ENCODE measurements at regions not wholly inside any gene's neighbourhood (a gene's known extent, or its start where the extent isn't known, plus 50 kb on each side); places are given as distances from the start of the nearest gene placed in this dataset.

DNA sequence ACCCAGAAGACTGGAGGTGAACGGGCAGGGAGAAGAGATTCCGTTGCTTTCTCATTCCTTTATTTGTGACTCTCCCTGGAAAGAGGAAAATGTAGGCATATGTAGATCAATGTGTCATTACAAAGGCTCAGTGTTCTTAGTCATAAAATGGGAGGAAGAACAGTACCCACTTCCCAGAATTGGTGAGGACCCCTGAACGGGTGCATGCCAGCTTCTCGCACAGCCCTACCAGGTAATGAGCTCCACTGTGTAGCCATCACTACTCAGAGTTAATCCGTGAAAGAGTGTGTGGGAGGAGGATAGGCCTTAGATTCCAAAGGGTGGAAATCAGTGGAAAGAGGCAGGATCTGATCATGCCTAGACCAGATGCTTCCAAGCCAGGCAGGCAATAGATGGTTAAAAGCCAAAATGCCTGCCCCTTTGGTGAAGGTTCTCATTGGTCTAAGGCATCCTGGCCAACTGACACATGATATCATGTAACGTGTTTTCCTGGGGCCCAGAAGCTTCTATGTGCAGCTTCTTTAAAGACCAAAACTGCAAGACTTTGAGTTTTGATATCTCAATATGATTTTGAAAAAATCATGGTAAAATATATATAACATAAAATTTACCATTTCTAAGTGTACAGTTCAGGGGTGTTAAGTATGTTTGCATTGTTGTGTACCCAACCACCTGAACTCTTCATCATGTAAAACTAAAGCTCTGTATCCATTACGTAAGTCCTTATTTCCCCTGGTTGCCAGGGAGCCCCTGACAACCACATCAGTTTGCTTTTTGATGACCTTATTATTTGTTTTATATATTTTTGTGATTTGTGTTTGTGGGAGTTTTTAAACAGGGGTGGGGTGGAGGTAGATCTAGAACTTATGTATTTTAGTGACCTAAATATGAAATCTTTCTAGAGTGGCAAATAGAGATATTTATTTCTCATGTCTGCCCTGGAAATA is 402.2 kb upstream of the CFAP20DC start:
- DNase-seq (ENCODE audit: insufficient read length, low spot score) (no peak), FAIRE-seq (no peak)
- TF ChIP-seq, protein P1, sequence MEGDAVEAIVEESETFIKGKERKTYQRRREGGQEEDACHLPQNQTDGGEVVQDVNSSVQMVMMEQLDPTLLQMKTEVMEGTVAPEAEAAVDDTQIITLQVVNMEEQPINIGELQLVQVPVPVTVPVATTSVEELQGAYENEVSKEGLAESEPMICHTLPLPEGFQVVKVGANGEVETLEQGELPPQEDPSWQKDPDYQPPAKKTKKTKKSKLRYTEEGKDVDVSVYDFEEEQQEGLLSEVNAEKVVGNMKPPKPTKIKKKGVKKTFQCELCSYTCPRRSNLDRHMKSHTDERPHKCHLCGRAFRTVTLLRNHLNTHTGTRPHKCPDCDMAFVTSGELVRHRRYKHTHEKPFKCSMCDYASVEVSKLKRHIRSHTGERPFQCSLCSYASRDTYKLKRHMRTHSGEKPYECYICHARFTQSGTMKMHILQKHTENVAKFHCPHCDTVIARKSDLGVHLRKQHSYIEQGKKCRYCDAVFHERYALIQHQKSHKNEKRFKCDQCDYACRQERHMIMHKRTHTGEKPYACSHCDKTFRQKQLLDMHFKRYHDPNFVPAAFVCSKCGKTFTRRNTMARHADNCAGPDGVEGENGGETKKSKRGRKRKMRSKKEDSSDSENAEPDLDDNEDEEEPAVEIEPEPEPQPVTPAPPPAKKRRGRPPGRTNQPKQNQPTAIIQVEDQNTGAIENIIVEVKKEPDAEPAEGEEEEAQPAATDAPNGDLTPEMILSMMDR (IDR thresholded peaks at IDR 0.05; ENCODE audit: insufficient read depth, missing control alignments): no peak

DNA sequence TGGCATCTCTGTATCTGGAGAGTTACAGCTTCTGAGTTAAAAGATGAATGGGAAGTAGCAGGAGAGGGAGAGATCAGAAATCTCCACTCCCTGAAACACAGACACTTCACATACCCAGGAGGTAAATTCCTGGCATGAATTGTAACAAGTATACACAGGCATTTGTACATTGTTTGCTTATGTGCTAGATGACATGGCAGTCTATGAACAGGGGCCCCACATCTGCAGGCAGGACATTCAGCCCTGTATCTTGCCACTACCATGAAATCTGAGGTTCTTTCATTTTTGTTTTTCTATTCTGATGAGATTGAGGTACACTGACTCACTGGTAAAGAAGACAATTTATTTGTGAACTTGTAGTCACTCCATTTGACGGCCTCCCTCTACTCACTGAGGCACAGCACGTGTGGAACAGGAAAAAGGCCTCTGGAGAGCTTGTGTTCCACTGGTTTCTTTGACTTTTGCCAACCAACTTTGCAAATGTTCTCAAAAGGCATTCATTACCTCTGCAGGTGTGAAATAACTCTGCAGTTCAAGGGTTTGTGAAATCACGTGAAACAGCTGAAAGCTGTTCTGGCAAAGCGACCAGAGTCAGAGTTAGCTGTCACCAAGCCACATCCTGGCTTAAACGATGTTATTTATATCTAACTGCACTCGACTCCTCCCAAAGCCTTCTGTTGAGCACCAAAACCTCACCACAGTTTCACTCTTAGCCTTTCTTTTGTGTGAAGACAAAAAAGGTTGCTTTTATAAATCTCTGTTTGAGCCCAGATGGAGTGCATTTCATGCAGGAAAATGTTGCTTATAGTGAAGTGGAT is 401.3 kb upstream of the CFAP20DC start:
- TF ChIP-seq, protein P1 (IDR thresholded peaks at IDR 0.05; ENCODE audit: insufficient read depth, missing control alignments): no peak
- DNase-seq (ENCODE audit: insufficient read length, low spot score) (no peak), FAIRE-seq (no peak)

DNA sequence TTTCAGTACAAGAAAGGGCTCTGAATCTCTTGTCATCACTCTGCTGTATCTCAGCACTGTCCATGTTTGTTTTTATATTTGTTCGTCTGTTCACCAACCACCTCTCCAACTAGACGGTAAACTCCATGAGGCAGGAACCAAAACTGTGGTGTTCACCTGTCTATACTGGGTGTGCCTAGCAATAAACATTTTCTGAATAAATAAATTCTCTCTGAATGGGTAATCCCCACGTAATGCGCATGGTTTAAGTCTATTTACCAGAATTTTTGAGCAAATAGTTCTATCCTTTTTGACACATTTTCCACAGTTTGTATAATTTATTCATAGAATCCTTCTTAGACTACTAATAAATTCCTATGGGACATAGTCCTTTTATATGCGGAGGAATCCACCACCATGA is 400.6 kb upstream of the CFAP20DC start:
- no peak for DNase-seq (ENCODE audit: insufficient read length, low spot score)
- TF ChIP-seq, protein P1 (IDR thresholded peaks at IDR 0.05; ENCODE audit: insufficient read depth, missing control alignments): no peak
- no peak for FAIRE-seq

DNA sequence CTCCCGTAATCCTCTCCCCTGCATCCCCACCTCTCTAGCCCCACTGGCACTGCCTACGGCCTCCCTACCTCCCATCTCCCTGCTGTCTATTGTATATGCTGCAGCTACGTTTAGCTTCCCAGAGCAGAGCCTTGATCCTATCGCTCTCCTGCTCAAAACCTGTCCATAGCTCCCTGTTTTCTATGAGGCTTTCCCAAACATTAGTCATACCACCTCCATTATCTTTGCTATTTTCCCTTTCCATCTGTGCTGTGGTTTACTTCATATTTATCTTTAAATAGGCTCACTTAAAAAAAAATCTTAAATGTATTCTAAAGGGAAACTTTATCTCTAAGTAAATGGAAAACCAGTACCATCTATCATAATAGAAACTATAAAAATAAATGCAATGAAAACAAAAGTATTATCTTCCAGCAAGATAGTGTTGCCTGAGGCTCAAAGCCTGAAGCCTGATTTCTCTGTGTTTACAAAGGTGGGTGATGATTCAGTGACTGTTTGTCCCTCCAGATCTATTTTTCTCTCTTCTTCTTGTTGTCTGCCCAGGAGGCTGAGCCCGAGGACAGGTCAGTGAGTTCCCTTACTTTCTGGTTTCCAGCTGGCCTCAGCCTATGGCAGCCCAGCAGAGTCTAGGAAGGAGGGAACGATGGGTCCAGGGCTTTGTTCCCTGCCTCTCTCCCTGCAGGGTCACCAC is 397.1 kb upstream of the CFAP20DC start:
- DNase-seq (ENCODE audit: insufficient read length, low spot score): no peak
- TF ChIP-seq, protein P1 (IDR thresholded peaks at IDR 0.05; ENCODE audit: insufficient read depth, missing control alignments): no peak
- no peak for FAIRE-seq

DNA sequence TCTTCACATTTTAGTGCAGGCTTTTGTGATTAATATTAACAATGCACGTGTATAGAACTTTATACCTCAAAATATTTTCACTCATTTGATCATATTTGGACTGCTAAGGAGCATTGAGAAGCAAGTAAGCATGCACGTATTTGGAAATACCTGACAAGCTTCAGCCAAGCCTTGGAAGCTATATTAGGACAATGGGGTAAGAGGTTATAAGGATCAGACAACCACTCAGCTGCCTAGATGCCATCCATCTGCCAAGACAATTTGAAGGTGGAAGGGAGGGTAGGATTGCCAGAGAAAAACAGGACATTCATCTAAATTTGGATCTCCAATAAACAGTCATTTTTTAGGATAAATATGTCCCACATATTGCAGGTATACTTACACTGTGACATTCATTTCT is 394.9 kb upstream of the CFAP20DC start:
- no peak for FAIRE-seq
- TF ChIP-seq, protein P1 (IDR thresholded peaks at IDR 0.05; ENCODE audit: insufficient read depth, missing control alignments): no peak
- DNase-seq (ENCODE audit: insufficient read length, low spot score): no peak

DNA sequence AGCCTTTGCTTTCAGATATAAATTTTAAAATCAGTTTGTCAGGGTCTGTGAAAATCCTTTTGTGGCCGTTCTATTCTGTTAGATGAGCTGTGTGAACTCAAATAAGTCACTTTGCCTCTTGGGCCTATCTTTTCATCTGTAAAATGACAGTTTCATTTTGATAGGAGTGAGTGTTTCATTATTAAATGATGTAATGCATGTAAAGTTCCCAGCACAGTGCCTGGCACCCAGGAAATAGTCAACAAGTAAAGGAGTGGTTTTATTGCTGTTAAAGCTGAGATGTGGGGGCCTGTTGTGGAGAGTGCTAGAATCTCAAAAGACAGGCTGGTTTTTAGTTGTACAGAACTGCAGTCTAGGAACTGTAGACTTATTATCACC is 394.5 kb upstream of the CFAP20DC start:
- TF ChIP-seq, protein P1 (IDR thresholded peaks at IDR 0.05; ENCODE audit: insufficient read depth, missing control alignments): no peak
- DNase-seq (ENCODE audit: insufficient read length, low spot score): no peak
- FAIRE-seq: no peak

Measured in D721Med (cell line).